NCI-H146 treated with DMSO at 0.1 percent for 48 hours (cell line): ENCODE measurements at regions not wholly inside any gene's neighbourhood (a gene's known extent, or its start where the extent isn't known, plus 50 kb on each side); places are given as distances from the start of the nearest gene placed in this dataset.
"Not testable (repeated sequence)": the region's sequence is repeated elsewhere in the genome, so short reads cannot be mapped to it uniquely, and the experiment has no call there.

Source experiments
- DNase-seq: peaks from one replicate; lab custom pipeline; 2025; ENCODE audit not compliant: unreplicated experiment; lab: John Stamatoyannopoulos, UW

DNA sequence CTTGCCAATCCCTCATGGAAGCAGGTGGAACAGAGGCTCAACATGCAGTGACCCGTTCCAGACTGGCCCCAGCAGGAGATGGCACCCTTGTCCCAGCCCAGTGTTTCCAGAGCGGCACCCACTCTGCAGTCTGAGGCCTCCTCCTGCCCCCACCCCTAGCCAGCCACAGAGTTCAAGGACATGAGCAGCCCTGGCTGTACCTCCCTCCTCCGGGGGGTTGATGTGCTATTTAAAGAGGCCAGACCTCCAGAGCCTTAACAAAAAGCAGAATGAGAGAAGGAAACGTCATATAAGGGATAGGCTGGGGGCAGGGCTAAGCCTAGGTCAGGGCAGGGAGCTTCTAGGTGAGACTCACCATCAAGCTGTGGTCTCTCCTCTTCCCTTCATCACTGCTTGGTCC, 115.7 kb upstream of the NANOS1 start:
- no peak for DNase-seq

DNA sequence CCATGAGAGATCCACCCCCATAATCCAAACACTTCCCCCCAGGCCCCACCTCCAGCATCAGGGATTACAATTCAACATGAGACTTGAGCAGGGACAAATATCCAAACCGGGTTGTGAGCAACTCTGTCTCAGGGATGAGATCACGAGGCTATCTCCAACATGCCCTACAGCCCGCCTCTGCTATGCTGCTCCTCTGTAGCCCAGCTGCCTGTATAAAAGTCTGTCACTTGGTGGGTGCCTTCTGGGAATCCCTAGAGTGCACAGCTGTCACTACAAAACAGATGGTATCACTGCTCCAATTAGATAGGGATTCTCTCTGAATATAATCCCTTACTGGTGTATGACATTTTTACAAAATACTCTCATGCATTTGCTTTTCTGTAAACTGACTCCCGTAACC, 114.9 kb upstream of the NANOS1 start:
- no peak for DNase-seq

DNA sequence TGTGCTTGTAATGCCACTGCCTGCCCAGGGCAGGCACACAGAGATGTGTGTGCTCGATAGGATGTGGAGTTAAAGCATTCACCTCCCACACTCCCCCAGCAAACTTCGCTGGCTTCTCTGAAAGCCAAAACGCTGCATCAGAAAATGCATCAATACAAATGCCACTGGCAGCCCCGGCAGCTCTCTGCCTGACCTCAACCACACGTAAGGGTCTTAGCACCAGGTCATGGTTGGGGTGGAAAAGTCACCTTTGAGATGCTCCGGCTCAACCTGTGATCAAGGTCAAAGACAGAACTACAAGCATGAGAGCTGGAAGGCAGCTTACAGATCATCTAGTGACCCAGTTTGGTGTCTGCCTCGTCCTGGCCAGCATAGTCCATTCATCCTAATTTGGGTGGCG, 114.4 kb upstream of the NANOS1 start:
- no peak for DNase-seq

DNA sequence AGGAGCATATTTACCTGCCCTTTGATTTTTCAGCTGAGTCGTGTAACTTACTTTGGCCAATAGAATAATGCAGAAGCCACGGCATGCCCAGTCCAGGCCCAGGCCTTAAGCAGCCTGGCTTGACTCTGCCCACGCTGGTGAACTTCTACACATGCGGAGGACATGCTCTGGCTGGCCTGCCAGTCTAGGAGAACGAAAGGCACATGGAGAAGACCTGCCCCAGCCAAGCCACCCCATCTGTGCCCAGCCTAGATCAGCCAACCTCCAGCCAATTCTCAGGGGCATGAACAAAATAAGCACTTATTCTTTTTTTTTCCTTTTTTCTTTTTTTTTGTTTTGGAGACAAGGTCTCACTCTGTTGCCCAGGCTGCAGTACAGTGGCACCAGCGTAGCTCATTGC, 112.7 kb upstream of the NANOS1 start:
- no peak for DNase-seq

DNA sequence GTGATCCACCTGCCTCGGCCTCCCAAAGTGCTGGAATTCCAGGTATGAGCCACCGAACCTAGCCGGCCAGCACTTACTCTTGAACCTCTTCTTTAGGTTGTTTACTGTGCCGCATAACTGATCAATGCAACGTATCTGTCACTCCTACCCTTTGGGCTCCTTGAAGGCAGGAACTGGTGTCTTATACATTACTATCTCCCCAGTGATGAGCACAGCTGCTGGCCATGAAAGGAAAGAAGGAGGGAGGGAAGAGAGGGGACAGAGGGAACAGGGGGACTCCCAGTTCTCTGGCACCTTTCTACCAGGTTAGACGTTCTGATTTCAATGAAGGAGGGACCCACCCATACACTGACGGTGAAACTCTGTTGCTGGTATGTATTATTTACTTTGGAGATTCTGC, 111.8 kb upstream of the NANOS1 start:
- DNase-seq, result no peak

DNA sequence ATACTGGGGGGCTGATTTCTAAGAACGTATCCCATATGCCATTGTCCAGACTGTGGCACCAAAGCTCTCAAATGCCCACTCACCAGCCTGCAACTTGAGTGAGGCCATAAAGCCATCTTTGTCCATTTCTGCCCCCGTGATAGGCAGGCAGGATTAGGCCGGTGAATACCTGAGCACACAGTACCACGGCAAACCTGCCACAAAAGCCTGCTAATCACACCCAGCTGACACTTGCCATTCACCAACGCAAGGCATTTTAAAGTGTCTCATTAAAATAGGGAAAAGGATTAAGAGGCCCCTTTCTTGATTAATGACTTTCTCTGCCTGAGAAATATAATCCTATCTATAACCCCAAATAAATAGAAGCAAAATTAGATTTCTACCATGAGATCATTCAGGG, 111.4 kb upstream of the NANOS1 start:
- DNase-seq, result no peak

DNA sequence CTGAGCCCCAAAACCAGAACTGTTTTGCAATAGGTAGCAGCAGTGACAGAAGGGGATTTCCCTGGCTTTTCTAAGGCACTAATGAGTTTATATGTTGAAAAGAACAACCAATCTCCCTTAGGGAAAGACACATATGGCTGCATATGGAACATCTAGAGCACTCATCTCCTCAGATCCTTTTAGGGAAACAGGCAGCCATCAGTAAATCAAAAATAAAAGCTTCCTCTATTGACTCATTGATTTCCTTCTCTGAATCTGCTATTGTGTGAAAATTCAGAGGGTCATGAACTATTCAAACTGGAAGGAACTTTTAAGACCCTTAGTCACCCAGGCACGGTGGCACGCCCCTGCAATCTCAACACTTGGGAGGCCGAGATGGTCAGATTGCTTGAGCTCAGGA, 110.9 kb upstream of the NANOS1 start:
- DNase-seq, result no peak

DNA sequence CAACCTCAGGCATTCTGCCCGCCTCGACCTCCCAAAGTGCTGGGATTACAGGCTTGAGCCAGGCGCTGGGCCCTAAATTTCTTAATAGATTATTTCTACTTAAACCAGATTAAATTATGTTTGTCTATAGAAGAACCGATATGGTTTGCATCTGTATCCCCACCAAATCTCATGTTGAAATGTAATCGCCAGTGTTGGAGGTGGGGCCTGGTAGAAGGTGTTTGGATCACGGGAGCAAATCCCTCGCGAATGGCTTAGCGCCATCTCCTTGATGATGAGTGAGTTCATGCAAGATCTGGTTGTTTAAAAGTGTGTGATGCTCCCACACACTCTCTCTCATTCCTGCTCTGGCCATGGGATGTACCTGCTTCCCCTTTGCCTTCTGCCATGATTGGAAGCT, 109.3 kb upstream of the NANOS1 start:
- DNase-seq, result no peak

DNA sequence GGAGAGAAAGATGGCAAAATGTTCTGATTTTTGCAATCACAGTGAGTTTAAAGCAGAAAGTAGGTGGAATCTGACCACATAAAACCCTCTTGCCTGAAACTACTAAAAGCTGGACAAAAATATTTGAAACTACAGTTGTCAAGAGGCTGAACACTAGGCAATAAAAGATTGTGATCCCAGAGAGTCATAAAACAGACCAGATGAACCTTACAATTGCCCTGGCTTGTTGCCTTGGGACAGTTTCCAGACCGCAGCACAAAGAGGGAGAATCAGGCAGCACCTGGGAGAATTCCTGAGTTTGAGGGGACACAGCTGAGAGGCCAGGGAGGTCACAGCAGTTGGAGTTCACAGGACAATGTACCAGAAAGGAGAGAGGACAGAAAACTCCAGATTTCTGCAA, 107.3 kb upstream of the NANOS1 start:
- no peak for DNase-seq

DNA sequence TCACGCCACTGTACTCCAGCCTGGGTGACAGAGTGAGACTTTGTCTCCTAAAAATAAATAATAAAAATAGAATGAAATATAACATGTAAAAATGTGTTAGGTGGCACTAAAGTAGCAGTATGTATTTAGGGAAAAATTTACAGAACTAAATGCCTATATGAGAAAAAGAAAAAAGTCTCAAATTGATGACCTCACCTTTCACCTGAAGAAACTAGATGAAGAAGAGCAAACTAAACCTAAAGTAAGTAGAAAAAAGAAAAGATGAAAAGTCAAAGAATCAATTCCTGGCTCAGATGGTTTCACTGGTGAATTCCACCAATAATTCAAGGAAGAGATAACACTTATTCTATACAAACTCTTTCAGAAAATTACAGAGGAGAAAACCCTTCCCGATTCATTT, 106.5 kb upstream of the NANOS1 start:
- no peak for DNase-seq

DNA sequence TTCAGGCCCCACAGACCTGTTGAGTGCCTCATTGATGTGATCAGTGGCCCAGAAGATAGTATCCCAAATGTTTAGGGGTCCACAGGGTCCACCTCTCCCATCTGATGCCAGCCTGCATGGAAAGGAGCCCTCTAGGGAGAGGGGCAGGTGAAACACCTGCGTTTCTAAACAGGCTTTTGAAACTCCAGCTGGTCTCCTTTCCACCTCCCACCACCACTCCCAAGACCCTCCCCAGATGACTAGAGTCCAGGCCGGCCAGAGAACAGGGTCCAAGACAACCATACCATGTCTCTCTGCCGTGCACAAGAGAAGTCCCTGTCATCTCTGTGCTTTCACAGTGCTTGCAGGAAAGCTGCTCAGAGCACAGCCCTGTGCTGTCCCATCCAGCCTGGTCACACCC, 105.0 kb upstream of the NANOS1 start:
- no peak for DNase-seq

DNA sequence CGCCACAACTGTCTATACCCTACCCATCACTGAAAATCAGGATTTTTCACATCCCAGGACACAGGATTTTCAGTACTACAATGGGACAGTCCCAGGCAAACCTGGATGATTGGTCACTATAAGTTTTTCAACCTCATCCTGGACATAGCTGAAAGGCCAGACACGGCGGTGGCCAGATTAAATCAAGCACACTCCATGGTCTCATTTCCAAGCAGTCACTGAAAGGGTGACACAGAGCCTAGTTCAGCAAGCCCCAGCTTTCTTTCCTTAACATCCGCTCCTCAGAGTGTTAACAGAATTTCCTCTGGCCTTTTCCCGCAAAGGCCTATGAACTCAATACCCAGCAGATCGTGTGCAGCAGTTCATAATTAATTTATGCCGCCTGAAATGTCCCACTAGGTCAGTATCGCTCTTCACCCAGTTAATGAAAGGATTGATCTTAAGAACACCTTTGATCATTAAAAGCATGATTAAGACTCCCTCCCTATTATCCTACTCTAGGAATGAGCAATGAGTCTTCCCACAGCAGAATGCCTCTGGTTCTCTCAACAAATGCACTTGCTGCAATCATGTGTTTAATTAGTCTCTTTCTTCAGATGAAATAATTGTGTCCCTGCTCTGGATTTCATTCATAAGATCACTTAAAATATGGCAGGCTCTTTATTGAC, 104.0 kb upstream of the NANOS1 start:
- DNase-seq, result no peak

DNA sequence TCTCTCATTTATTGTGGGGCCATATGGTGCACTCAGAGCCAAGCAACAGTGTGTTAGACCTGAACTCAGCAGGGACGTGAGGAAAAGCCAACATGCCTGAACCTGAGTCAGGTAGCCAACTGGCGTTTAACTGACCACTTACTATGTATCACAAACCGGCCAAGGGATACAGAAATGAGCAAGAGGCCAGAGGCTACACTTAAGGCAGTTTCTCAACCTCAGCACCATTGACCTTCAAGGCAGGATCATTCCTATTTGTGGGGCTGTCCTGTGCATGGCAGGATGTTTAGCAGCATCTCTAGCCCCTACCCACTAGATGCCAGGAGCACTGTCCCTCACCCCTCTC, 103.5 kb upstream of the NANOS1 start:
- no peak for DNase-seq

DNA sequence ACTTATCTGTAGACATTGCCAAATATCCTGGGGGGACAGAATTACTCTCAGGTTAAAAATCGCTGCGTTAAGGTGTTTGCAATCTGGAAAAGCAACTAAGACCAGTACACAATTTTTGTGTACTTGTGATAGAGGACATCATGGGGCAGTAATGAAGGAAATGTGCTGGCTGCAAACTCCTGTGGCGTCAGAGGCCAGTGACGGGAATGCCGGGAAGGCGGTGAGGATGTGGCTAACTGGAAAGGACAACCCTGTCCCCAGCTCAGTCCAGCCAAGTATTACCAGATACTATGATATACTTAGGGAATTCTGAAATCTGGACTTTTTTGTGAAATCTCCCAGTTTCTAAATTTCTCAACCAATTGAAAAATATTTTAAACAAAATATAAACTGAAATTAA, 103.1 kb upstream of the NANOS1 start:
- DNase-seq, result no peak

DNA sequence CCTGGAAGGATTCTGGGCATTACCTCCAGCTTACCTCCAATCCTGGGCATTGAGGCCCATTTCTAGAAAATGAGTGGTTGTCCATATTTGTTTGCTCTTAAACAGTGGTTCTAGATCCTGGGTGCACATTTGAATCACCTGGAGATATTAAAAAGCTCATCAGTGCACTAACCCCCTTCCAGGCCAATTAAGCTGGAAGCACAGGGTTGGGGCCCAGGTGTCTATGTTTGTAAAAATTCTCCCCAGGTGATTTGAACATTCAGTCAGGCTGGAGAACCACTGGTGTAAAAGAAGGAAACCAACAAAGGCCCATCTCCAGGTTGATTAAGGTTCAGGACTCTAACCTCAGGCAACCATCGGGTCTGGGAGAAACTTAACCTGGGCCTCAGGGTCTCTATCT, 102.6 kb upstream of the NANOS1 start:
- DNase-seq, result no peak

DNA sequence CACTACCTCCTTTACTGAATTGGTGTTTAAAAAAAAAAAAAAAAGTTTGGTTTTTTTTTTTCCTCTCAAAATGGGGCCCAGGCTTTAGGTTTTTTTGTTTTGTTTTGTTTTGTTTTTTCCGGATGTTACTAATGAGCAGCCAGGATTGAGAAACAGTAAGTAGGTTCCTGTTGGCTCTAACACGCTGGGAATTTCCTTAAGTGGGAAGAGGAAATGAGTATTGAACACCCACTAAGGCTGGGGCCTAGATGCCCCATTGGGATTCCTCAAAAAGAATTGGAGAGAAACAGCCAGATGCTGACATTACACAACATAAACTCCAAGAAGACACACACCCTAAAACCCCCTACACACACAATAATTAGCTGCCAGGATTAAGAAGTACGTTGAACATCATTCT, 102.2 kb upstream of the NANOS1 start:
- DNase-seq, result no peak

DNA sequence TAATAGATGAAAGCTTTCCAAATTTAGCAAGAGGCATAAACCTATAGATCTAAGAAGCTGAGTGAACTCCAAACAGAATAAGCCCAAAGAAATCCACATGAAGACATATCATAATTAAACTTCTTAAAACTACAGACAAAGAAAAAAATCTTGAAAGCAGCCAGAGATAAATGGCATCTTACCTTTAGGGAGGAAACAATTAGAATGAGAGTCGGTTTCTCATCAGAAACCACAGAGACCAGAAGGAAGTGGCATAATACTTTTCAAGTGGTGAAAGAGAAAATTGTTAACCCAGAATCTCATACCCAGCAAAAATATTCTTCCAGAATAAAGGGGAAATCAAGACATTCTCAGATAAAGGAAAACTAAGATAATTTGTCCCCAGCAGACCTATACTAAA, 98.9 kb upstream of the NANOS1 start:
- DNase-seq, result no peak

DNA sequence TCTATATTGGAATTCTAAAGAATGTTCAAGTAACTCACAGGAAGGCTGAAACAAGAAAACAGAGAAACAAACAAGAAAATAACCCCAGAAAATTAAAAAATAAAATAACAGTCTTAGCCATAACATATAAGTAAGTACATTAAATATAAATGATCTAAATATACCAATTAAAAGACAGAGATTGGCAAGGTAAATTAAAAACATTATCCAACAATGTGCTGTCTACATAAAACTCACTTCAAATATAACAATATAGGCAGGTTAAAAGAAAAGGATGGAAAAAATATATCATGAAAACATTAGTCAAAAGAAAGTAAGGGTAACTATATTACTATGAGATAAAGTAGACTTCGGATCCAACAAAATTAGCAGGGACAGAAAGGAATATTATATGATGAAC, 98.1 kb upstream of the NANOS1 start:
- no peak for DNase-seq

DNA sequence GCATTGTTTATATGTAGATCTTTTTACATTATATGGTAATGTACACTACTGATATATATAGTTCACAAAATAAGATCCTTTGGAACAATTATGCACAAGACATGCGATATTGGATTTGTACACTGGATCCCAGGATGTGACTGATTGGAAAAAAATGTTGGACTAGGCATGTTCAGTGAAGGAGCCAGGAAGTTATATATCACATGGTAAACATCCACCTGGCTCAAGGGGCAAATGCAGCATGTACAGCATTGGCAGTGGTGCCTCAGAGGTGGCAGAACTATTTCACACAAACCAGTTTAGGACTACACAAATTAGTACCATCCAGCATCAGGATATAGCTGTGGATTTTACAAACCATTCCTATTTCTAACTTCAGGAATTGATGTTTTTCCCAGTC, 97.4 kb upstream of the NANOS1 start:
- not testable (repeated sequence) for DNase-seq

DNA sequence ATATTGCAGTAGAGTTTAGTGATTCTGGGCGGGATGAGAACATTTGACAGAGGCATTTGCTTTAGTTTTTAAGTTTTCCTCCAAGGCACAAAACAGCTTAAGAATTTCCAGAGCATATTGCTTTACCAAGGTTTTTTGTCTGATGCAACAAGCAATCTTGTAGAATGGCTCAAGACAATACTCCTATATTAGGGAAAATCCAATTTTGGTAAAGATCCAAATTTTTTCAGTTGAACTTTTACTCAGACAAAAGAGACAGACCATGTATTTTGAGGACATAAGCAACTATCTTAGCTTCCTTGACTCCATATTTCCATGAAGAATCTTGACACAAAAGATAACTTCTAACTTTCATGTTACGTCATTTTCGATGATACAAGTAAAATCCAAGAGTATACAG, 92.3 kb upstream of the NANOS1 start:
- DNase-seq, result no peak

DNA sequence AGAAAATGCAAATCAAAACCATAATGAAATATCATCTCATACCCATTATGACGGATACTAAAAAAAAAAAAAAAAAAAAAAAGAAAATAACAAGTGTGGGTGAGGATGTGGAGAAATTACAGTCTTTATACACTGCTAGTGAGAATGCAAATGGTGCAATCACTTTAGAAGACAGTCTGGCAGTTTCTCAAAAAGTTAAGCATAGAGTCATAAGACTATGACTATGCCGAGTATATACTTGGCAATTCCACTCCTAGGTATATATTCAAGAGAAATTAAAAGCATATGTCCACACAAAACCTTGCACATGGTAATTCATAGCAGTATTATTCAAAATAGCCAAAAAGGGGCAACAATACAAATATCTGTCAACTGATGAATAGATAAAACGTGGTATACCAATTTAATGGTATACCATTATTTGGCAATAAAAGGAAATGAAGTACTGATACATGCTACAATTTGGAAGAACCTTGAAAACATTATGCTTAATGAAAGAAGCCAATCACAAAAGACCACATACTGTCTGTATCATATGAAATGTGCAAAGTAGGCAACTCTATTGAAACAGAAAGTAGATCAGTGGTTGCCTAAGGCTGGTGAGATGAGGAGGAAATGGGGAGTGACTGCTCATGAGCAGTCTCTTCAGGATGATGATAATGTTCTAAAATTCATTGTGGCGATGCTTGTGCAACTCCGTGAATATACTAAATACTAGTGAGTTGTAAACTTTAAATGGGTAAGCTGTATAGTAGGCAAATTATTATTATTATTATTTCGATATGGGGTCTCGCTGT, 90.1 kb upstream of the NANOS1 start:
- no peak for DNase-seq

DNA sequence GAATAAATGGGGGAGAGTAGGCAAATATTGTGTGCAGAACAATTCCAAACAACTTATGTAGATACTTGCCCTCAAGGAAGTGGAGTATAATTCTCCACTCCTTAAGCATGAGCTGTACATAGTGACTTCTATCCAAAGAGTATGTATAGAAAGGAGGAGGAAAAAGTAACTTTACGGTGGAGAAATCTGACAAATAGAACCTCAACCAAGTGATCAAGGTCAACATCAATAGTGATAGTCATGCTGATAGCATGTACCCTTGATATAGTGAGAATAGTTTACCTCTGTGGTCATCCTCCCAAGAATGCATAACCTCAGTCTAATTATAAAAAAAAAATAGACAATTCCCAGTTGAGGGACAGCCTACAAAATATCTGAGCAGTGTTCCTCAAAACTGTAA, 89.1 kb upstream of the NANOS1 start:
- DNase-seq, result no peak

DNA sequence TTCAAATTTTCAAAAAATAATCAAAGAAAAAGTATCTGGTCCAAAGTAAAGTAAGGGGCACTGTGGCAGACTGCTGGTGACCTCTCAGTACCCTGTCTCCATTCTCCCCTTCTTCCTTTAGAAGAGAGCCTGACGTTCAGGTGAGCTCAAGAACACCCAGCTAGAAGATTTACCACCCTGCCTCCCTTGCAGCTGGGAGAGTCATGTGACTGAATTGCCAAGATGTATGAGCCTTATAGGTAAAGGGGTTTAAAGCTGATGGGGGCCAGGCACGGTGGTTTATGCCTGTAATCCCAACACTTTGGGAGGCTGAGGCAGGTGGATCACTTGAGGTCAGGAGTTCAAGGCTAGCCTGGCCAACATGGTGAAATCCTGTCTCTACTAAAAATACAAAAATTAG, 86.3 kb upstream of the NANOS1 start:
- no peak for DNase-seq
